HepG2 (cell line): ENCODE measurements at regions not wholly inside any gene's neighbourhood (a gene's known extent, or its start where the extent isn't known, plus 50 kb on each side); places are given as distances from the start of the nearest gene placed in this dataset.
A peak's percentile ranks its signal among the peaks of the same experiment; 100 is the strongest.

ENCODE experiments used
- ATAC-seq: fragments of 200-7000 bp; cut with Tn5 transposase; 3 replicates; pipeline ENCODE4 v1.9.1; 2020; ENCODE audit warnings: mild to moderate bottlenecking, moderate library complexity
- BruUV-seq: library from RNA; stranded (reverse); fragments of 400-500 nt; replicated peaks from 2 replicates; lab custom pipeline; 2021; lab: Mats Ljungman, UMichigan
- CTCF ChIA-PET: fragments of 300-600 bp; formaldehyde crosslinking; extraction: SDS; loops from one replicate; lab custom pipeline; 2021; ENCODE audit warnings: low total read pairs, inconsistent platforms, low intra/inter-chr PET ratio; lab: Yijun Ruan, JAX
- POLR2A ChIA-PET: fragments of 350-600 bp; sonication (Branson Sonifier 250); formaldehyde crosslinking; loops from one replicate; lab custom pipeline; 2020; ENCODE audit warnings: antibody characterized with exemption, inconsistent platforms; lab: Yijun Ruan, JAX
- DNase-seq: peaks from one replicate; pipeline ENCODE4 v3.0.0-alpha.2; 2015; ENCODE audit warnings: low spot score
- FAIRE-seq: peaks from 3 replicates; lab custom pipeline; 2011; peaks lifted over from hg19 to GRCh38; lab: Jason Lieb, UNC
- H2AFZ ChIP-seq: one replicate; pipeline ENCODE4 v1.6.1; 2011; ENCODE audit warnings: low read length, inconsistent platforms
- H3K27ac ChIP-seq: fragments of 300-600 bp; 3 replicates; pipeline ENCODE4 v1.8.0; 2011; ENCODE audit warnings: mixed run types, mild to moderate bottlenecking, mixed read lengths, low read length, inconsistent platforms; ENCODE audit not compliant: insufficient read depth; ENCODE audit errors: extremely low read length
- H3K27me3 ChIP-seq, 2 experiments: fragments of 200-600 bp in 1 of 2; 2 replicates in 1 of 2; 3 replicates in 1 of 2; pipeline versions ENCODE4 v1.6.0 to v1.8.0; 2011; ENCODE audit warnings: low read length in 2 of 2, mild to moderate bottlenecking in 2 of 2, moderate library complexity in 2 of 2, inconsistent platforms in 1 of 2; ENCODE audit not compliant: insufficient read depth in 2 of 2, control insufficient read depth in 1 of 2
- H3K36me3 ChIP-seq, 2 experiments: fragments of 200-600 bp in 1 of 2; replicated peaks in 1 of 2; 2 replicates in 1 of 2; 3 replicates in 1 of 2; pipeline versions ENCODE4 v1.5.1 to v1.8.0; 2011; ENCODE audit warnings: low read length in 2 of 2, inconsistent platforms in 1 of 2; ENCODE audit not compliant: insufficient read depth in 2 of 2, control insufficient read depth in 1 of 2
- H3K4me1 ChIP-seq: 2 replicates; pipeline ENCODE4 v1.5.1; 2012; ENCODE audit warnings: low read length, inconsistent platforms; ENCODE audit not compliant: insufficient read depth
- H3K4me2 ChIP-seq: 2 replicates; pipeline ENCODE4 v1.6.0; 2011; ENCODE audit warnings: low read depth, low read length, inconsistent platforms
- H3K4me3 ChIP-seq, 3 experiments: fragments of 200-600 bp in 1 of 3; sonication (generic), shearing (Covaris generic) in 1 of 3; replicated peaks in 1 of 3; 2 replicates each; pipeline ENCODE4 v1.5.1; 2011 to 2016; ENCODE audit warnings: low read length in 3 of 3, inconsistent platforms in 2 of 3, low read depth in 2 of 3, mild to moderate bottlenecking in 2 of 3, control low read depth in 1 of 3, mixed read lengths in 1 of 3; ENCODE audit not compliant: insufficient read depth in 1 of 3
- H3K79me2 ChIP-seq: one replicate; pipeline ENCODE4 v1.6.1; 2011; ENCODE audit warnings: low read length, inconsistent platforms; ENCODE audit not compliant: insufficient read depth
- H3K9ac ChIP-seq: 2 replicates; pipeline ENCODE4 v1.6.0; 2011; ENCODE audit warnings: mild to moderate bottlenecking, low read depth, low read length, inconsistent platforms; ENCODE audit not compliant: insufficient read depth
- H3K9me3 ChIP-seq: 2 replicates; pipeline ENCODE4 v1.5.1; 2012; ENCODE audit warnings: mild to moderate bottlenecking, low read length
- H4K20me1 ChIP-seq: 2 replicates; pipeline ENCODE4 v1.6.0; 2011; ENCODE audit warnings: inconsistent platforms, mild to moderate bottlenecking, low read length, moderate library complexity; ENCODE audit not compliant: insufficient read depth
- KDM2A ChIP-seq: sonication (generic); formaldehyde crosslinking; IDR thresholded peaks from 2 replicates; pipeline ENCODE4 v1.4.0; 2020; ENCODE audit warnings: low read depth, missing genetic modification reagents, borderline replicate concordance
- MAFF ChIP-seq: IDR thresholded peaks from 2 replicates; pipeline ENCODE4 v1.6.1; 2011; ENCODE audit warnings: low read depth, low read length, improper control_type of control experiment
- MAFK ChIP-seq, 2 experiments: IDR thresholded peaks in 1 of 2; conservative IDR thresholded peaks in 1 of 2; 2 replicates each; pipeline ENCODE4 v1.6.1; 2011; ENCODE audit warnings: improper control_type of control experiment in 2 of 2, low read length in 2 of 2
- TBL1XR1 ChIP-seq: fragments of 150-350 bp; IDR thresholded peaks from 2 replicates; pipeline ENCODE4 v1.6.1; 2014; ENCODE audit warnings: borderline replicate concordance, low read length; ENCODE audit not compliant: partially characterized antibody
- ZC3H13 ChIP-seq: sonication (generic); formaldehyde crosslinking; IDR thresholded peaks from 2 replicates; pipeline ENCODE4 v1.8.1; 2023; ENCODE audit warnings: mild to moderate bottlenecking, missing genetic modification reagents, moderate library complexity
- ZNF614 ChIP-seq: IDR thresholded peaks from 2 replicates; pipeline ENCODE4 v1.6.1; 2018; ENCODE audit warnings: missing biosample characterization, missing genetic modification reagents, inconsistent platforms, borderline replicate concordance
- in situ Hi-C: cut with HindIII; loops from 2 replicates; pipeline ENCODE4 v1.10.0; 2017; ENCODE audit warnings: low pct_unique_long_range_greater_than_20kb; ENCODE audit not compliant: extremely low pct_ligation_motif_present
- intact Hi-C: fragments of 100-400 bp; cut with micrococcal nuclease; formaldehyde crosslinking; loops from one replicate; pipeline ENCODE4 v1.10.0; 2022; ENCODE audit not compliant: unreplicated experiment
- TF ChIP-seq, protein P1 (sequence below): sonication (generic); formaldehyde crosslinking; IDR thresholded peaks from 2 replicates; pipeline ENCODE4 v1.5.0; 2020; ENCODE audit warnings: mild to moderate bottlenecking, missing genetic modification reagents

DNA sequence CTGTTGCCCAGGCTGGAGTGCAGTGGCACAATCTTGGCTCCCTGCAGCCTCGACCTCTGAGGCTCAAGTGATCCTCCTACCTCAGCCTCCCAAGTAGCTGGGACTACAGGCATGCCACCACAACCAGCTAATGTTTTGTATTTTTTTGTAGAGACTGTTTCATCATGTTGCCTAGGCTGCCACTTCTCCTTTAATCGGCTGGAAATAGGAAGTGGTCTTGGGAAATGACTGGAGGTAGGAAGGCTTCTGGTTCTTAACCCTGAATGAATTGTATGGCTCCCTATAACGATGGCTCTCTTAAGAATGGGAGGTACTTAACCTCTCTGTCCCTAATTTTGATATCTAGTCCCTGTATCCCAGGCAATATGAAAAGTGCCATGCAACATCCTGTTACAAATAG is 113.9 kb upstream of the USP15 start (continued):
- TF ChIP-seq, protein P1, sequence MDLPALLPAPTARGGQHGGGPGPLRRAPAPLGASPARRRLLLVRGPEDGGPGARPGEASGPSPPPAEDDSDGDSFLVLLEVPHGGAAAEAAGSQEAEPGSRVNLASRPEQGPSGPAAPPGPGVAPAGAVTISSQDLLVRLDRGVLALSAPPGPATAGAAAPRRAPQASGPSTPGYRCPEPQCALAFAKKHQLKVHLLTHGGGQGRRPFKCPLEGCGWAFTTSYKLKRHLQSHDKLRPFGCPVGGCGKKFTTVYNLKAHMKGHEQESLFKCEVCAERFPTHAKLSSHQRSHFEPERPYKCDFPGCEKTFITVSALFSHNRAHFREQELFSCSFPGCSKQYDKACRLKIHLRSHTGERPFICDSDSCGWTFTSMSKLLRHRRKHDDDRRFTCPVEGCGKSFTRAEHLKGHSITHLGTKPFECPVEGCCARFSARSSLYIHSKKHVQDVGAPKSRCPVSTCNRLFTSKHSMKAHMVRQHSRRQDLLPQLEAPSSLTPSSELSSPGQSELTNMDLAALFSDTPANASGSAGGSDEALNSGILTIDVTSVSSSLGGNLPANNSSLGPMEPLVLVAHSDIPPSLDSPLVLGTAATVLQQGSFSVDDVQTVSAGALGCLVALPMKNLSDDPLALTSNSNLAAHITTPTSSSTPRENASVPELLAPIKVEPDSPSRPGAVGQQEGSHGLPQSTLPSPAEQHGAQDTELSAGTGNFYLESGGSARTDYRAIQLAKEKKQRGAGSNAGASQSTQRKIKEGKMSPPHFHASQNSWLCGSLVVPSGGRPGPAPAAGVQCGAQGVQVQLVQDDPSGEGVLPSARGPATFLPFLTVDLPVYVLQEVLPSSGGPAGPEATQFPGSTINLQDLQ, result no peak
- TF ChIP-seq ZC3H13 (CRISPR knock-in tag) (no peak), TBL1XR1 (no peak), KDM2A (CRISPR knock-in tag) (no peak)

- TF ChIP-seq ZNF614 (CRISPR knock-in tag) (no peak), MAFF (peak; percentile 37; the same call in 1 of the 2 replicates), MAFK (conservative IDR thresholded peaks at IDR 0.05 in 1 of 2, IDR thresholded peaks at IDR 0.05 in 1 of 2; ENCODE audit: low read length in 2 of 2) (peak; percentile 38 to 66; a peak in 3 of 4 replicates)
Observed at GRCh38 chr12:62158013-62158412, 102.2 kb upstream of the USP15 start.

More at GRCh38 chr12:62158013-62158412, 102.2 kb upstream of the USP15 start:
- ChIA-PET CTCF (no interaction called here), POLR2A (no interaction called here)
- no peaks in the 10 kb centered on the region for H4K20me1 ChIP-seq
- no peak overlapping the region for H3K9ac ChIP-seq
- H3K4me2 ChIP-seq, result no peak overlapping the region
- no TSS peak for BruUV-seq
- no peaks in the 10 kb centered on the region for H3K27me3 ChIP-seq
- H3K27ac ChIP-seq, result no peak overlapping the region
- no peak for DNase-seq
- no peak overlapping the region for H3K4me3 ChIP-seq
- no peaks in the 10 kb centered on the region for H3K36me3 ChIP-seq
- no peaks in the 10 kb centered on the region for H3K79me2 ChIP-seq
- intact Hi-C loops (no loop called here), in situ Hi-C loops (no loop called here)
- H3K4me1 ChIP-seq, result no peaks in the 10 kb centered on the region
- H3K9me3 ChIP-seq, result no peaks in the 10 kb centered on the region
- no peak for ATAC-seq
- H2AFZ ChIP-seq, result no peak overlapping the region
- FAIRE-seq, result no peak
